ENCODE measurements at regions not wholly inside any gene's neighbourhood (a gene's known extent, or its start where the extent isn't known, plus 50 kb on each side); places are given as distances from the start of the nearest gene placed in this dataset.

GRCh38 chr7:136389933-136390332, 412.8 kb upstream of the MTPN start:
- no peak overlapping the region for H2BK15ac ChIP-seq (ENCODE audit: low read depth, low read length)
- H4K20me1 ChIP-seq (ENCODE audit: control insufficient read depth, insufficient read depth, insufficient read length) = no peaks in the 10 kb centered on the region
- H3K4ac ChIP-seq (ENCODE audit: low read depth, low read length) = no peak overlapping the region
- Mint-ChIP-seq H3K4me1 (peaks cover 0 to 7% of the 10 kb centered on the region in 2 experiments; a peak in 1 of 4 replicates), H3K27ac (no peak overlapping the region), H3K9me3 (no peaks in the 10 kb centered on the region; a peak in 1 of 5 replicates), H3K27me3 (ENCODE audit: low read depth) (no peaks in the 10 kb centered on the region), H3K4me3 (no peak overlapping the region), H3K36me3 (ENCODE audit: insufficient read depth in 1 of 3, low read depth in 3 of 3) (no peaks in the 10 kb centered on the region)
- H3K27me3 ChIP-seq (ENCODE audit: insufficient read depth, low read length) = no peaks in the 10 kb centered on the region
- H2BK20ac ChIP-seq (ENCODE audit: low read depth, low read length, poor library complexity, severe bottlenecking) = no peak overlapping the region
- H3K23ac ChIP-seq (ENCODE audit: insufficient read length, low read depth, low read length) = no peak overlapping the region
- H3K79me2 ChIP-seq (ENCODE audit: insufficient read depth, low read length) = no peaks in the 10 kb centered on the region
- no peak overlapping the region for H3K56ac ChIP-seq (ENCODE audit: insufficient read length, low read depth, low read length)
- H3K9me3 ChIP-seq (ENCODE audit: control insufficient read depth, low read depth, low read length) = no peaks in the 10 kb centered on the region
- H3K27ac ChIP-seq (ENCODE audit: insufficient read length, low read depth, low read length) = no peak overlapping the region
- H3T11ph ChIP-seq (ENCODE audit: low read length) = no peak overlapping the region
- no peak overlapping the region for H3K18ac ChIP-seq (ENCODE audit: insufficient read length, low read depth, low read length)
- H2BK5ac ChIP-seq (ENCODE audit: insufficient read length, low read length) = no peak overlapping the region
- no peak overlapping the region for H4K5ac ChIP-seq (ENCODE audit: insufficient read length, low read depth, low read length)
- H2AK5ac ChIP-seq (ENCODE audit: insufficient read length, low read length) = no peak overlapping the region
- no peak overlapping the region for H3K9ac ChIP-seq (ENCODE audit: extremely low read depth, insufficient read length, low read length)
- H3K23me2 ChIP-seq (ENCODE audit: insufficient read length, low read depth, low read length, poor library complexity, severe bottlenecking) = no peaks in the 10 kb centered on the region
- H2AFZ ChIP-seq (ENCODE audit: low read length) = no peak overlapping the region
- H2BK120ac ChIP-seq (ENCODE audit: low read depth, low read length, poor library complexity, severe bottlenecking) = no peak overlapping the region
- no peak overlapping the region for H4K91ac ChIP-seq (ENCODE audit: insufficient read length, low read depth, low read length)
- no peak overlapping the region for H2BK12ac ChIP-seq (ENCODE audit: insufficient read length, low read depth, low read length)
- H3K4me2 ChIP-seq (ENCODE audit: insufficient read depth, insufficient read length, low read length) = no peak overlapping the region
- H3K14ac ChIP-seq (ENCODE audit: insufficient read depth, low read length) = no peak overlapping the region
- WGBS (ENCODE audit: extremely low coverage, insufficient read length, low lambda C conversion rate) = no CpG with 5 or more reads among the region's 3 CpGs
- TF ChIP-seq CTCF (conservative IDR thresholded peaks at IDR 0.05) = no peak
- H3K4me1 ChIP-seq (ENCODE audit: insufficient read depth, low read length) = no peaks in the 10 kb centered on the region
- no peak for DNase-seq
- H3K79me1 ChIP-seq (ENCODE audit: insufficient read depth, low read depth, low read length, poor library complexity, severe bottlenecking) = no peaks in the 10 kb centered on the region
- no peak overlapping the region for H4K8ac ChIP-seq (replicated peaks; ENCODE audit: insufficient read length, low read depth, low read length)
